Stimulated activated CD4-positive, alpha-beta T cell treated with anti-CD3 and anti-CD28 coated beads, Interleukin-1b, Interleukin-23, amount 100 ng/mL, for 4 hours (primary cell): ENCODE measurements at regions not wholly inside any gene's neighbourhood (a gene's known extent, or its start where the extent isn't known, plus 50 kb on each side); places are given as distances from the start of the nearest gene placed in this dataset.
"Not testable (repeated sequence)": the region's sequence is repeated elsewhere in the genome, so short reads cannot be mapped to it uniquely, and the experiment has no call there.

ENCODE experiments used
- DNase-seq, 2 donors: peaks; one replicate each; pipeline ENCODE4 v3.0.0-alpha.2; 2020; ENCODE audit warnings: low read depth in 2 of 2

DNA sequence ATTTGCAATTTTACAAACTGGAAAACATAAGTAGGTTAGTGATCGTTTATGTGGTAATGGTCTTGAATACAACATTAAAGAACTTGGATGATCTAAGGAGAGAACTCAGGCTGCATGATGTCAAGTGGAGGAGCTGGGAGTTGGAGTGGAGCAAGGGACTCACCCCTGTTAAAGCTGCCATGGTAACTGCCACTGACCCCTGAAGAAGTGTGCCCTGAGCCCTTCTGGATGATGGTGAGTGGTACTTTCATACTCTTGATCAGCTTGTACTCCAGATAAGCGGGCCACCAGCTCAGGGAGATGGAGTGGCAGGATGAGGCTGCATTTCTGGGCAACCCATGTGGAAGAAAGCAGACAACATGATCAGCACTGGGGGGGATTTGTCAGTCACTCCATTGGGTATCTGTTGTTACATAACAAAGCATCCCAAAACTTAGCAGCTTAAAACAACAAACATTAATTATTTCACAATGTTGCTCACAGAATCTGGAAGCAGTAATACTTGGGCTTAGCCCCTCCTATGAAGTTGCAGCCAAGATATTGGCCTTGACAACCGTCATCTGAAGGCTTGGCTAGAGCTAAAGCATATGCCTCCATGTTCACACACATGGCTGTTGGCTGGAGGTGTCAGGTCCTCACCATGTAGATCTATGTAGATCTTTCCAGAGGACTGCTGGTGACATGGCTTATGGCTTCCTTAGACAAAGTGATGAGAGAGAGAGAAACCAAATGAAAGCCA is 213.8 kb downstream of the DUSP10 start:
- no peak for DNase-seq

- DNase-seq, result not testable (repeated sequence)
Measured at GRCh38 chr1:221530159-221530558, 211.7 kb downstream of the DUSP10 start.

DNA sequence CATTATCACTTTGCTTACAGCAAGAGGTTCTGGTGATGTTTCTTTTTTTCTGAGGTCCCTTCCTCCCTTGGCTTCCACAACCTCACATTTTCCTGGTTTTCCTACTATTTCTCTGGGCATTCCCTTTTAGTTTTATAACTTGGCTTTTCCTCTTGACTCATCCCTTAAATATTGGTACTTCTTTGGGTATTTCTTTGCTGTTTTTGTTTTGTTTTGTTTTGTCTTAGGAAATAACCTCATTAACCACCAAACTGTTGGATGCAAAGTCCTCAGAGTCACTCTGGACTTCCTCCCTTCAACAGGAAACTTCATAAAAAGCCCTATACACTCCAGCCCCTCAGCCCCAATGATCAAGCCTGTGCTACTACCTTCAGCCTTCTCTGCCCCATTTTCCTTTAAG is 211.1 kb downstream of the DUSP10 start:
- DNase-seq, result no peak

DNA sequence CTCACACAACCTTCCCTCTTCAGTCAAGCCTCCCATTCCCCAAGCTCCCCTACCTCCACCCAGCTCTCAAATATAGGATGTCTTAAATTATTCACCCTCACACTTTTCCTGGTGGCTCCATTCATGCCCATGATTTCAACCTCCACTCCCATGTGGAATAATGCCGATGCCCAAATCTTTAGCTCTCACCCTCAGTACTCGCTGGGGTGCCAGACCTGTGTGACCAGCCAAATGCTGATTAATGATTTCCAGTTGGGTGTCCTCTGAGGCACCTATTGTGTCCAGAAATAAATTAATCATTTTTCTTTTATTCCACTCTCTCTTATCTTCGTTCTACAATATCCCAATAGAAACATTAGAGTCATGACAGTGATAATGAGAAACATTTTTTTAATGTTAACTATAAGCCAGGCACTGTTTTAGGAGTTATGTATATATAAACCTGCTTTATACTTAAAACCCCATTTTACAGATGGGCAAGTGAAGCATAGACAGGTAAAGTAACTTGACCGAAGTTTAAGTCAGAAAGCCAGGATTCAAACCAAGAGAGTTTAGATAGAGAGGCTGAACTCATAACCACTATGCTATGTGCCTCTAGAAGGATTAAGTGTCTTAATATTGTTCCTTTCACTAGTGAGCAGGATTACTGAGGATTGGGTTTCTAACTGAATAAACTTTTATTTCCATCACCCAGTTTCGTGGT is 209.7 kb downstream of the DUSP10 start:
- DNase-seq, result no peak

DNA sequence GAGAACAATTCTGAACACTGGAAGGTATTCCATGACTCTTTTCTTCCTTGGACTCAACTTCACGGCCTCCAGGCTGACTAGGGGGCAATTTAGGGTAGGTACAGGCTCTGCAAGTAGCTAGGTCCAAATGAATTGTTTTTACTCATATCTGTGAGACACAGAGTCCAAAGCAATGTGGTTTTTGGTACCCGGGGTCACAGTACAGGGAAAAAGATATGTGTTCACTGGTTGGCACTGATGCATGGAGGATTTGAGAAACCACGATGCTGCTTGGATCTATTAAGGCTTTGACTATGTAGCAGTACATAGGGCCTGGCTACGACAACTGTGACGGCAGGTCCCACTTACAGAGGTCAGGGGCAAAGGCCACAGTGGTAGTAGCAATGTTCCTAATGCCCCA is 200.6 kb downstream of the DUSP10 start:
- no peak for DNase-seq

DNA sequence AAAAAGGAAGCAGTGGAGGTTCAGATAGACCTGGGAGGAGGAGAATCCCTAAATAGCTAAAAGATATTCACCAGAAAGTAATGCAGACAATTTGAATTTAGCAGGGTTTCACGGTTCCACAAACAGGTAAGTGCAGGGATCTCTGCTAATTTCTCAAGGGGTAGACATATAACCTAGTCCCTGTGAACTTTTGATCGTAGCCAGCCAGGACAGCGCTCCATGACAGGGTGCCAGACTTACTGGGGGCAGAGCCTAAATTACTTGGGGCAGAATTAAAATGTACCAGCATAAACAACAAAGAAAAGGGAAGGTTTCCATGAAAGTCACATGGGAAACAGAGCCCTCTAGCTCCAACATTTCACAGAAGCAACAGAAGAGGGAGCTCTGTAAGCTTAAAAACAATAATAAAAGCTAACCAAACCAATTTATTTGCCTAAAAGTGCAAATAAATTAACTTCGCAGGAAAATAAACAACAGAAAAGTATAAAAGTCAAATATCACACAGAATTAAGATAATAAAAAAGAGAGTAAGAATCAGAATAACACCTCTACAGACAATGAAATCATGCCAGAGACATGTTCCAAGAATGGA is 198.3 kb downstream of the DUSP10 start:
- no peak for DNase-seq

GRCh38 chr1:221548942-221549341 is 192.9 kb downstream of the DUSP10 start:
- DNase-seq, result no peak

DNA sequence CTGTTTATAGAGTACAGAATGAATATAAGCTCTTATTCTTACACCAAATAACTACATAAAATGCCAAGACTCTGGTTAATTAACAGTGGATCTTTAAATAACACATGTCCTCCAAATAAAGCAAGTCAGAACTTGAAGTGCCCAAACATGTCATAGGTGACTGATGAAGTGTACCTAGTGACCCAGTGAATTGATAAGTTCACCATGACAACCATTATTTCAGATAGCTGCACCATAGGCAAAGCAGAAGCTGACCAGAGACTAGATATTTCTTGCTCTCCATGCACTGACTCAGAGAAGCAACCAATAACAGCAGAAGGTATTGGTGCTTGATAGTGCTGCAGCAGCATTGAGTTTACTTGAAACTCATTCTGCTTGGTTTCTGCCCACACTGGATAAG is 192.1 kb downstream of the DUSP10 start:
- DNase-seq, result no peak

GRCh38 chr1:221552792-221553191 is 189.1 kb downstream of the DUSP10 start:
- not testable (repeated sequence) for DNase-seq

DNA sequence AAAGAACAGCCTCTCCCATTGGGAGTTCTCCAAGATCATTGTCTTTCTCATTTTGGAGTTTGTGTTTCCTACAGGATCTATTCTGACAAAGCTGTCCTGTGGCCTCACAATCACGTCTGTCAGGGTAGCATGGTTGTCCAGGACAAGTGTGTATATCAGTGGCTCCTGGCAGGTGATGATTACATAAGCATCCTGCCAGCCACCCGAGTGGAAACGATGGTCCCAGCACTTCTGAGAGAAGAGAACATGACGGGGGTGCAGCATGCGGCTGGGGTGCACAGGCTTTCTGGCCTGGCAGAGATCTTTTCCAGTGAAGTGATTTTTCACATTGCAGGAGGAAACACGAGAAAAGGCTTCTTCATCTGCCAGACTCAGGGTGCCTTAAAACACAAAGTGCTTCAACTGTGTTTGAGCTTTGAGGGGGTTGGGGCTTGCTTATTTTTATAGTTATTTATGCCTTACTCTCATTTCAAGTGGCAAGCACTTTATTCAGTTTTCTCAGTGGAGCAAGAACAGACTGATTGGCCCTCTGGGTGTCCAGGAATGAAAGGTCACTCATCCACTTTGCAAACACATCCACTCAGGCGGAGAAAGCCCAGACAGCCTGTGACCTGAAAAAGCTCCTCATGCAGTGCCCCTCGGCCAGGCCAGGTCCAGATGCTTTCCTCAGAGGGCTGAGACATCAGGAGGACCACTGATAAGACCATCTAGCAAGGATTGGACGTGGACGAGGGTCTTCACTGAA is 186.0 kb downstream of the DUSP10 start:
- no peak for DNase-seq

- DNase-seq, result no peak
Measured at GRCh38 chr1:221556435-221556834, 185.5 kb downstream of the DUSP10 start.

DNA sequence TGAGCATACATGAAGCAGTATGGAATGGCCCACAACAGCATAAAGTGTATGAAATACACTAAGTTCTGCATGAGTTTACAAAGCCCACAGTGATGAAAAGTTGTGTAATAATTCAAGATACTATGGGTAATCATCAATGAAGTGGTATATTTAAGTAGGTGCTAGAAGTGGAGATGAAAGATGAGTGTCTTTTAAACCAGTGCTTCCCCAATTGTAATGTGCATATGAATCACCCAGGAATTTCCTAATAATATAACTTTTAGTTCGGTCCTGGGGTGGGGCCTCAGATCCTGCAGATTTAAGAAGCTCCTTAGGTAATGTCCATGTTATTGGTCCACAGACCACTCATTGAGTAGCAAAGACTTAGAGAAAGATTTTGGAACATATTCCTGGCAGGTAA is 184.9 kb downstream of the DUSP10 start:
- no peak for DNase-seq

- no peak for DNase-seq
Measured at GRCh38 chr1:221558396-221558795, 183.5 kb downstream of the DUSP10 start.

DNA sequence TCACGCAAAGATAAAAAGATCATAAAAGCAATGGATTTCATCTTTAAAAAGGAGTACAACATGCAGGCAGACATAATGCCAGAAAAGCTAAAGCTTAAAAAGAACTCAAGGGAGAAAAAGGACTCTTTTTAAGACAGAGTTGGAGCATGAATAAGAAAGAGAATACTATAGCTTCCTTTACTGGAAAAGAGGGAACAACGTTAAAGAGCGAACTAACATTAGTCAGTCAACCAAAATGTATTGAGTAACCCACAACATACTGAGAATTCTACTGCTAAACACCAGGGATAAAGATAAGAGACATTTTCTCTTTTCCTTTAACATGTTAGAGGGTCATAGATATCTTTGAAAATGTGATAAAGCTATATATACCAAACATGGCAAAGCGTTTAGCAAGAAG is 182.0 kb downstream of the DUSP10 start:
- DNase-seq, result no peak

DNA sequence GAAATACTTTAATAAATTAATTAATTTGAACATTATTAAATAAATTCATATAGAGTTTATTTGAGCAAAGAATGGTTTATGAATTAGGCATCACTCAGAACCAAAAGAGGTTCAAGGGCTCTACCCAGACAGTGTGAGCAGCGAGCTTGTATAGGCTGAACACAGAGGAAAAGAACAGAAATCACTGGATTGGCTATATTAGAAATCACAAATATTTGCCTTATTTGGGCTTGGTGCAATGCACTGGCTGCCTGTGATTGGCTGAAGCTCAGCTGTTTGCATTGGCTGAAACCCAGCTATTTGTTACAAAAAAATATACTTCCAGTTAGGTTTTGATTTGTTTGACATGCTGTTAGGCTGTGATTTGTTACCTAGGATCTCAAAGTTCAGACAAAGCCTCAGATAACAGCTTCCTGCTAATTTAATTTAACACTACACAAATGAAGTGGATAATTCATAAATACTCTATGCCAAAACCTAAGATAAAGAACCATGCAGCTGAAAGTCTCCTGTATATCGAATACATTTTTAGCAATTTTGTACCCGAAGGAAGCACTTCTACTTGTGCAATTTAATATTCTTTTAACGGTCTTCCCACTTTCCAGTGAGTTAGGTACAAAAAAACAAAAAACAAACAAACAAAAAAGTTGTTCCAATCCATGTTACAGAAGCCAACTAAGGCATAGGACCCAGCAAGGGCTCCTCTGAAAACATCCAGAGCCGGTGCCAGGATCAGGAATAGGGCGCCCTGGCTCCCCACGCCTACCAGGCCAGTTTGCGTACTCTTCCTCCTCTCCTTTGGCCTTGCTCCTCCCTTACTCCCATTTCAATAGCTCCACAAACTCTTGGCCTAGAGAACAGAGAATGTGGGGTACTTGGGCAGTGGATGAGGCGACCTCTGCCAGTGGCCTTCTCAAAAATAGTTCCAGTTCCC is 179.1 kb downstream of the DUSP10 start:
- DNase-seq, result no peak

GRCh38 chr1:221563476-221563921 is 178.4 kb downstream of the DUSP10 start:
- no peak for DNase-seq

DNA sequence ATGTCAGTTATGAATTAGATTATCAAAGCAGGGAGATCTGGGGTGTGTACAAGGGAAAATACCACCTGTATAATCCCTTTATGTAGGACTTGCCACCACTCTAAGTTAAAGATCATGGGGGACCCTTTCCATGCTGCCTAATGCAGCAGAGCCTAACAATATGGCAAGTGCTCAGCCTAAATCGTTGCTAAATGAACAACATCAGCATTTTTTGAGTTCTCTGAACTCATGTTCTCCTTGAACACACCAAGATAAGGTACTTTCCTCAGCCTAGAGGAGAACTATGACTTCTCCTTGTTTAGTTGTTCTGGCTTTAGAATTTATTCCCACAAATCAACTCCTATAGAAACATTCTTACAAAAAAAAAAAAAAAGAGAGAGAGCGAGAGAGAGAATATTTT is 177.0 kb downstream of the DUSP10 start:
- no peak for DNase-seq

GRCh38 chr1:221565711-221566110 is 176.2 kb downstream of the DUSP10 start:
- DNase-seq, result no peak

GRCh38 chr1:221567859-221568507 is 173.9 kb downstream of the DUSP10 start:
- DNase-seq, result no peak

DNA sequence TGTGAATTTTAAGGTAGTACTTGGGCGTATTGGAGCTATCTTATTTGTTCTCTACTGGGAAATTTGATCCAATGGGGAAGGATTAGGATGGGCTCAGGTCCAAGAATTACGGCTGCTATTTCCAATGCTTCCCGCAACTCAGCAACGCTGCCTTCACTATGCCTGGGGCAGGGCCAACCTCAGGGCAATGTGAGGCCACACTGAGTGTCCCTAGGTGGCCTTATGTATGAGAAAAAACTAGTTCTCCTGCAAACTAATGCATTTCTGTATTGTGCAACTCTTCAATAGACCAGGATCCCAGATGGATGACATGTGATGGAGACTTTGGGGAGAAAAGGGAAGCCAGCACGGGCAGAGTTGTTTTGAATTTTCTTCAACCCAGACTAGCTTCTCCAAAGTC is 168.1 kb downstream of the DUSP10 start:
- DNase-seq, result no peak

GRCh38 chr1:221574529-221574928 is 167.4 kb downstream of the DUSP10 start:
- DNase-seq, result no peak
